KBM-7 (cell line): ENCODE measurements at regions not wholly inside any gene's neighbourhood (a gene's known extent, or its start where the extent isn't known, plus 50 kb on each side); places are given as distances from the start of the nearest gene placed in this dataset.

Experiments used
- DNase-seq: peaks from one replicate; pipeline ENCODE4 v3.0.0-alpha.2; 2015
- in situ Hi-C: fragments of 300-500 bp; cut with MboI; formaldehyde crosslinking; loops from 2 replicates; pipeline ENCODE4 v1.14.3; 2020; ENCODE audit warnings: low sequenced_read_pairs, low pct_unique_long_range_greater_than_20kb, mixed read lengths

DNA sequence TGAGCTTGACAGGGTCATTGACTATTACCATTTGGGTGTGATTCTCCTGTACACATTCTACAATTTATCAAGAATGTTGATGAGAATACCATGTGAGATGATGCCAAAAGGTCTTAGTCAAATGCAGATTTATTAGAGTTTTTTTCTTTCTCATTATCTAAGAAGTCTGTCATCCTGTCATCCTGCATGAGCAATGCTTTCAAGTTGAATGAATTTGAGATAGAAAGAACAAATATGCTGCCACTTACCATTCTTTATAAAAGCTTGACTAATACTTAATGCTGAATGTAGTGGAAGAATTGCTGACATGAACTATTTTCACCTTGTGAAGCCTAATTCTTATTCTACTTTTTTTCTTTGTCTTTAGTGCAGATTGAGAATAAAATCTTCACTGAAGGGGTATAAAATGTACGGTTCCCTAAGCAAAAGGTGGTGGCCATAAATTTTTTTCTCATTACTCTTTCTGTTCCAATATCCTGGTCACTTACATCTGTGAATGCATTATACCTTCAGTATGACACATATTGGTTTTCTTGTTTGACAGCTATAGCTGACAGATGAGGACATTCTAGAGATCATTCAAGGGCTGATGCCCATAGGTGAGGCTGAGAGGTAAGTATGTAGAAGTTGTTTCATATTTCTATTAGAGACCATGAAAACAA is 1434.7 kb downstream of the SLITRK1 start:
- in situ Hi-C loops: no loop called here

DNA sequence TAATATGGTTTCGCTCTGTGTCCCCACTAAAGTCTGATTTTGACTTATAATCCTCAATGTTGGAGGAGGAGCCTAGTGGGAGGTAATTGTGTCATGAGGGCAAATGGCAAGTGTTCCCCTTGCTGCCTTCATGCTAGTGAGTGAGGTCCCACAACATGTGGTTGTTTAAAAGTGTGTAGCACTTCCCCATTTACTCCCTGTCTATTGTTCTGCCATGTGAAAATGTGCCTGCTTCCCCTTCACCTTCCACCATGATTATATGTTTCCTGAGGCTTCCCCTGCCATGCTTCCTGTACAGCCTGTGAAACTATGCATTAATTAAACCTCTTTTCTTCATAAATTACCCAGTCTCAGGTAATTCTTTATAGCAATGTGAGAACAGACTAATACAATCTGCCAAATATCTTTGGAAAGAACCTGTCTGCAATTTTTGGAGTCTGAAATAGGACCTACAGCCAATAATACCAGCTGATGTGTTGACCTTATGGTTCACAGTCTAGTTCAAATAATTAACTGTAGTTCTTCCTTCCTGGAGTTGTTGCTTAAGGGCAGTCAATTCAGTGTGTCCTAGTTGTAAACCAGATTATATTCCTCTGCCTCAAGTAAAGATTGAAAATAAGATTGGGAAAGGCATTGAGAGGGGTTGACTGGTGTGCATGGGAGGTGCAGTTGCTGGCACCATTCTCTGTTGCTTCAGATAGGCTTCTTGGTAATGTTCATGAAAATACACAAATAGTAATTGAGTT is 1442.9 kb downstream of the SLITRK1 start:
- in situ Hi-C loops: no loop called here

More for the DNA sequence above, 1434.7 kb downstream of the SLITRK1 start:
- no peak for DNase-seq

DNA sequence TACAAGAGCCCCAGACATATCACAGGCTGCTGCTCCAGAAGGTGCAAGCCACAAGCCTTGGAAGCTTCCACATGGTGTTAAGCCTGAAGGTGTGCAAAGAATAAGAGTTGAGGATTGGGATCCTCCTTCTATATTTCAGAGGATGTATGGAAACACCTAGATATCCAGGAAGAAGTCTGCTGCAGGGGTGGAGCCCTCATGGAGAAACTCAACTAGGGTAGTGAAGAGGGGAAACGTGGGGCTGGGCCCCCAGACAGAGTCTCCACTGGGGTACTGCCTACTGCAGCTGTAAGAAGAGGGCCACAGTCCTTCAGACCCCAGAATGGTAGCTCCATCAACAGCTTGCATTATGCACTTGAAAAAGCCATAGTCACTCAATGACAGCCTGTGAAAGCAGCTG is 1444.0 kb downstream of the SLITRK1 start:
- no peak for DNase-seq
- in situ Hi-C loops: no loop called here

More for the DNA sequence above, 1442.9 kb downstream of the SLITRK1 start:
- DNase-seq: peak; percentile 59

DNA sequence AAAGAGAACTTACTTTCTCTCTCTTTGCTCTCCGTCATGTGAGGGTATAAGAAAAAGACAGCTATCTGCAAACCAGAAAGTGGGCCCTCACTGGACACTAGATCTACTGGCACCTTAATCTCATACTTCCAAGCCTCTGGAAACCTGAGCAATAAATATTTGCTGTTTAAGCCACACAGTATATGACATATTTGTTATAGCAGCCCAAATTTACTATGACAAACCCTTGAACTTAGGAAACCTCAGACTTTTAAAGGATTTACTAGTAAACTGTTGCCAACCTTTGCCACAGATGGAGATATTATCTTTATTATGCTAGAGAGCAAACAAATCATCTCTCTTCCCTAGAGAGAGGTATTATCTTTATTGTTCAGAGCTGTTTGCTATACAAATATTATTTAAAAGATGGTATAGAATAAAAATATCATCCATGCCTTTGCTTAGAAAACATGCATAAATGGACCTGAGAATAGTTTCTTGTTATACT is 1446.1 kb downstream of the SLITRK1 start:
- DNase-seq: no peak
- in situ Hi-C loops: no loop called here

DNA sequence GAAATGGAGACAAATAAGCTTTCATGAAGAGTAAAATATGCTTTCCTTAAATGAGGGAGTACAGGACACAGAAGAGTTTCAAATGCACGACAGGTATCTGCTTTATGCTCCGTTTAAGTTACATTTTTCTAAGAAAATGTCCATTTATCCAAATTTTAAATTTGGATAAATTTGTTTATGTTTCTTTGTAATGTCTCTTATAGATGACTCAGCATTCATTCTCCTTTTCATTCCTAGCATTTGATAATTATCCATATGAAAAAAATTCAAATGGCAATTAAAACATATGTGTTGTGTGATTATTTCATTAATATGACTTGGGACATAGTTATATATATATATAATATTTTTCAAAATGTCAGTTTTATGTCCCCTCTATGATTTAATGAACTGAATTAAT is 1449.3 kb downstream of the SLITRK1 start:
- in situ Hi-C loops: no loop called here
- no peak for DNase-seq

DNA sequence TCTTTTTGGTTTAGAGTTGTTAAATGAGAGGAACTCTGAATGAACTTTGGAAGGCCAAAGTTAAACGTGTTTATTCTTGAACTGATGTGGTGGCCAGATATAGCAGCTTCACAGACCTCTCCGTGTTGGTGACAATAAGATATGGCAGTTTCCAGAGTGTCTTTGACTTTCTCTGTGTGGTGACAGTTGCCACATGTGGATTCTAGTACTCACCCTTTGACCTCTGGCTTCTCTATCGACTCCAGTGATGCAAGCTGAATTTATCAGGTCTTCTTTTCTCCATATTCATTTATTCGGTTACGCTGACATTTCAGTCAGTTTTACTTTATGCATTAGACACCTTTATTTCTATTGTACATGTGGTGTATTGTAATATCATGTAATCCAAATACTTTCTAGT is 1469.5 kb downstream of the SLITRK1 start:
- peak; percentile 39 for DNase-seq
- in situ Hi-C loops: no loop called here

DNA sequence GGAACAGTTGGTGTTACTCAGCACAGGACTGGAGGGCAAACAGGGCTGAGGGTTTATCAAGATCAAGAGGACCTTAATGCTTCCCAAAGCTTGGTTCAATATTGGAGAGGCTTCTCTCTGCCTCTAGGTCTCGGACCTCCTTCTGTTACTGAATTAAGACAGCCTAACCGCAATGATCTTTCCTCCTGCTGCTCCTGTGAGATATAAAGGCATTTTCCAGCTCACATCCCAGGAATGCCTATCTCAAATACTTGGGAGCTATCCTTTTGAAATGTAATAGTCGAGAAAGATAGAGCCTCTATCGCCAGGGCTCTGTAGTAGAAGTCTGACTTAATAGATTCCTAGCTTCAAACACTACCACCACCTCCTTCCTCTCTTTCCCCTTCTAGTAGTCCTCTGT is 1475.0 kb downstream of the SLITRK1 start:
- DNase-seq: no peak

DNA sequence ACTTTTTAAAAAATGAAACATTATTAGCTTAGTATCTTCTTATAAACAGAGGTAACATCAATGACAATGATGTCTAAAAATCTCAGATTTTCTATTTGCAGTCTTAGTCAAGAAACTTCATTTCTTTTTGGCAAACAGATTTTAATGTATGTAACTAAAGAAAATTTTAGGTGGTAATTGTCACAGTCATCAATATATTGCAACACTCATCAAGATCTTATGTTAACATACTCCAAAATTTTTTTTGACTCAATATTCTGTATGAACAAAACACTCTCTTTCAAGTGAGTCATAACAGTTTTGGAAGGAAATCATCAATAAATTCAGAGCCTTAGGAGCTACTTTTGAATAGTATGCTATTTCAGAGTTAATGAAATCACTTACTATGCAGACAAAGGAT is 1507.6 kb downstream of the SLITRK1 start:
- in situ Hi-C loops: no loop called here
- DNase-seq: no peak

More for the DNA sequence above, 1475.0 kb downstream of the SLITRK1 start:
- in situ Hi-C loops: no loop called here

DNA sequence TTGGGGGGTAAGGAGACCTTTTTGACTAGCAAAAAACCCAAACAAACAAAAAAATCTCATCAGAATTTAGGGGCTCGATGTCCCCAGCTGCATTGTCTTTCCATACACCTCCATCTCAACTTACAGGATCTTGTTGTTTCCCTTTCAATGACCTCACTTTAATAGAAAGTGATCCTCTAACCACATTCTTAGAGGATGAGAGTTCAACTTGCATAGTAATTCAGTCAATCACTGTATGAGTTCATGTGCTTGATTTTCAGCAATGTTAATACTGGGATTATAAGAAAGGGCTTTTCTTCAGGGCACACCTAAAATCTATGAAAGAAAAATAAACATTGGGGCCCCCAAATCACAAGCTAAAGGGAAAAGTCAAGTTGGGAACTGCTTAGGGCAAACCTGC is 1512.0 kb downstream of the SLITRK1 start:
- no peak for DNase-seq
- in situ Hi-C loops: no loop called here

DNA sequence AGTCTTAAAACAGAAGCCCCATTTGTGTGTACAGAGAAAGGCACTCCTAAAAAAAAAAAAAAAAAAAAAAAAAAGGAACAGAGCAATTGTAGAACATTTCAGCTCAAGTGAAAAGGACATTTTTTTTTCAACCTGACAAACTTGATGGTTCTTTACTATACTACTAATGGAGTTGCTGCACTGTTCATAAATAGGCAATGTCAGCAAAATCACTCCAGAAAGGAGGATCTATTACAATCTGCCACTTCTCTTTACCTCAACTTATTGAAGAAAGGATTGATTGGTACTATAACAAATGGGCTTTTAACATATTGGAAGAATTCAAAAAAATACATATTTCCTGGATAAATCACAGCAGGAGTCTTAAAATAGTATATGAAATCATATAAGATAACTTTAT is 1517.7 kb downstream of the SLITRK1 start:
- no peak for DNase-seq
- in situ Hi-C loops: no loop called here

DNA sequence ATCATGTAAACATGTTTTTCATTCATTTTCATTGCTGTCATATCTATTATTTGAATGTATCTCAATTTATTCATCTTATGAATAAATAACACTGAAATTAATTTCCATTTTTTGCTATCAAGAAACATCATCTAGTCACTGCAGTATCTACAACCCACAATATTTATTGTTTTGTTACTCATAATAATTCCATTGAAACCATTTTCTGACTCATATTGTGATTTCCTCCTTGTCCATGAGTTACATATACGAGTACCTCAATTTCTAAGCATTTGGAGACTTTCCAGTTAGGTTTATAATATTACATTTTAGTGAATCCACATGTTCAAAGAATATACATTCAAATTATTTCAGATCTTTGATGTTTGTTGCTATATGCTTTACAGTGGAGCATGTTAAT is 1524.0 kb downstream of the SLITRK1 start:
- DNase-seq: no peak
- in situ Hi-C loops: no loop called here

DNA sequence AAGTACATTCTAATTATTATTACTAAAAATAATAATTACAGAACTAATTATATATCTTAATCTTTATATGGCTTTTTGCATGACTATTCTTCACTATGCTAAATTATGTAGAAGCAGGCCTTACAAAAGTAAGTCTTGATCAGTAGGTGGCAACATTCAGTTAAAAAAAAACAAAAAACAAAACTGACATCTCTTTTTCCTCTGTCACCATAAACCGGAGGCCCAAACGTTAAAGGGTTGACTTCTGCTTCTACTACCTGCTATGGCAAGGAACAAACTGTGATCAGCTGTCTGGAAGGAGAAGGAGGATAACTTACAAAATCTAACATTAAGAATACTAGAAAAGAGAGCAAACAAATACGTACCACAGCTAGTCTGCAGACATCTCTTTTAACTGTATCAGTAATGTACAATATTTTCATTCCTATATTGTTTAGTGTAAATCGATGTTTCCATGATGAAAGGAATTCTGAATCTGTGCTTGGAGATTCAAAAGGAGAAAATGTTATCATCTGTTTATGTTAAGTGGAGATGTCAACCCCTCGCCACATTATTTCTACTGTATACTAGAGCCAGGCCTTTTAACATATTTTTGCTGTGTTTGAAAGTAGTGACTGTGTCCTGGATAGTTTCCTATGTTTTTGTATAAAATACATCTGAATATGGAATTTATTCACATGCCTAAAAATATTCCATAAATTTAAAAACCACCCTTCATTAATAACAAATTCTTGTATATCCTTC is 1525.4 kb downstream of the SLITRK1 start:
- in situ Hi-C loops: no loop called here
- DNase-seq: peak; percentile 41

DNA sequence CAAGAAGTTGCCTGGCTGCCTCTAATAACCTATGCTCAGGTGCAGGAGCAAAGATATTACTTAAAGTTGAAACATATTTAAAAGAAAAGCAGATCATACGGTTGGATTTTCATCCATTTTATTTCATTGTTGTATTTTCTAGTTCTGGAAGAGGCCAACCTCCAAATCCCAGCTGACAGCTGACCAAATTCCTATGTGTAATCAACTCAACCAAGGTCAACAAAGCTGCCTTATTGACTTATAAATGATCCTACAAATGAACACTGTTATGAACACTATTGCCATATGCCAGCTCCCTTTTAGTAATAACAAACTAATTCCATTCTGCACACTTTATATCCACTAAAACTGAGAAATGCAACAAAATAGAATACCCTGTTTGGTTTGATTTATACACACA is 1537.4 kb downstream of the SLITRK1 start:
- DNase-seq: no peak
- in situ Hi-C loops: no loop called here

DNA sequence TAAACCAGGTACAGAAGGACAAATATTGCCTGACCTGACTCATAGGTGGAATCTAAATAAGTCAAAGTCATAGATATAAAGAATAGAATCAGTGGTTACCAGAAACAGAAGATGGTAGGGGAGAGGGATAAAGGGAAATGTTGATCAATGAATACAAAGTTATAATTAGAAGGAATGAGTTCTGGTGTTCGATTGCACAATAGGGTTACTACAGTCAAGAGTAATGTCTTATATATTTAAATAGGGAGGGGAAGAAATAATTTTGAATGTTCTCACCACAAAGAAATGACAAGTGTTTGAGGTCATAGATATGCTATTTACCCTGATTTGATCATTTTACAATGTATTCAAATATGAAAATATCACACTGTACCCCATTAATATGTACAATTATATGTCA is 1541.2 kb downstream of the SLITRK1 start:
- in situ Hi-C loops: no loop called here
- no peak for DNase-seq

DNA sequence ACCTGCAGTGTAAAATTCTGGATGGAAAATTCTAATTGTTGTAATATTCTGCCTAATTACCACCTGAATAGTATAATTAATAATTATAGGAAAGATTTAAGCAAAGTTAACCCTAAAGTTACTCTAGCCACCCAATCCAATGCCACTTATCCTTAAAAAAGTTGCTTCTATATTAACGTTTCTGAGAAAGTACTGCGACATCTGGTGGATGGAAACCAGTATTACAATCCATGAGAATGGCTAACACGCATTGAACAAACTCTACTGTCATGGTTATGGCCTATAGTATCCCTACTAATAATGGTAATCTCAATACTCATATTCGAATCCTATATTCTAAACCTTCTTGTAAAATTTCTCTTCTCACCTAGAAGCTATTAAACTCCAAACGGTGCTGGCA is 1551.8 kb downstream of the SLITRK1 start:
- in situ Hi-C loops: no loop called here
- peak; percentile 38 for DNase-seq

DNA sequence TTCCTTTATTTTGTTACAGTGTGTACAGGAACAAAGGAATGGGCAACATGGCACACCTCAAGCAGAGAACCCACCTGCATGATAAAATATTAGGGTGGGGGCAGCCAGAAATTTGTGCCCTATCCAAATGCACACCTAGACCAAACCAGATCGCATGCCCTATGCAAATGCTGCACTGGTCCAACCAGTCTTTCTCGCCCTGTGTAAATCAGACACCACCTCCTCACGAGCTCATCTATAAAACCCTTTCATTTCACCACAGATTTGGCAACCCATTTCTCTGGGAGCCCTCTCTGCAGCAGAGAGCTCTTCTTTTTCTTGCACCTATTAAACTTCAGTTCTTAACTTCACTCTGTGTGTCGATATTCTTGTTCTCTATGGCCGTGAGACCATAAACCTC is 1559.2 kb downstream of the SLITRK1 start:
- in situ Hi-C loops: no loop called here
- no peak for DNase-seq

DNA sequence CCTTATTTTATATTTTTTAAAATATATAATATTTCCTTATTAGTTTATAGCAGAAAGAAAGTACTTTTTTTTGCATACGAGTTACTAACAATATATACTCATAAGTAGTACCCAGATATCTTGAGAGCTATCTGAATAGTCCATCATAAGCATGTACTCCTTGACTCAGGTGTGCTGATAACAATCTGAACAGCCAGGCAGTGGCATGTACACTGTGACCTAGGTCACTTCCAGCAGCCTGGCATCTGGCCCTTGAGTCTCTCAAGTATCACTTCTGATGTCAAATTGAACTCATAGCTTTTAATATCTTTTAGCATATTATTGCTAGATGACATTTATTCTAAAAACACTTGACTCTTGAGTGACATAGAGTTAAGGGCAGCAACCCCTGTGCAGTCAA is 1576.7 kb downstream of the SLITRK1 start:
- no peak for DNase-seq
- in situ Hi-C loops: no loop called here

DNA sequence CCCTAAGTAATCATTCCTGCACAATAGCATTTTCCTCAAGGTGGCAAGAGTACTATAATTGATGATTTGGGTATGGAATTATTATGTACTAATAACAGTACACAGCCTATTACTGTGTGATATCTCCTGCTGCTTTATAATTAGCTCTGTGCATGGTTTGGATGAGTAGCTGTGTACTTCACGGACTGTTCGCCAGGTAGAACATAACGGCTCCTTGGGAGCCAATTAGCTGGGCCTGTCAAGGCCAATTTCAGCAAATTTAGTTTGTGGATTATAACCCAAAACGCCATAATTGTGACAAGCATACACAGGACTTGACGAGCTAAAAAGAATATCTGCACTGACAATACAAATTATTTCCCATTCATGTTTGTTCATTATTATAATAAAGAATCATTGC is 1584.2 kb downstream of the SLITRK1 start:
- no peak for DNase-seq
- in situ Hi-C loops: no loop called here

DNA sequence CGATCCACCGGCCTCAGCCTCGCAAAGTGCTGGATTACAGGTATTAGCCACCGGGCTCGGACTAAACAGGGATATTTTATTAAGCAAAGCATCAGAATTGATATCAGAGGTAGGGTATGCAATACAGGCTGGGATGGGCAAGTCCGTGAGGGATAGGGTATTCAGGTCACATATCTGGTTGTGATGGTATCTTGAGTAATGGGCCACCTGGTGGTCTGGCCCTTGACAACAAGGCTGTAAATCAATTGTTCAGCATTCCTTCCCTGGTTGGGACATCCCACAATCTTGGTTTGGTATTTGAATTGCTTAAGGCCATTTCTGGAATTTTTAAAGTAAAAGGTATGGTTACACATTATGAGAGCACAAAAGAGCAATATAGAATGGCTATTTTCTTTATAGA is 1588.0 kb downstream of the SLITRK1 start:
- in situ Hi-C loops: no loop called here
- DNase-seq: no peak

DNA sequence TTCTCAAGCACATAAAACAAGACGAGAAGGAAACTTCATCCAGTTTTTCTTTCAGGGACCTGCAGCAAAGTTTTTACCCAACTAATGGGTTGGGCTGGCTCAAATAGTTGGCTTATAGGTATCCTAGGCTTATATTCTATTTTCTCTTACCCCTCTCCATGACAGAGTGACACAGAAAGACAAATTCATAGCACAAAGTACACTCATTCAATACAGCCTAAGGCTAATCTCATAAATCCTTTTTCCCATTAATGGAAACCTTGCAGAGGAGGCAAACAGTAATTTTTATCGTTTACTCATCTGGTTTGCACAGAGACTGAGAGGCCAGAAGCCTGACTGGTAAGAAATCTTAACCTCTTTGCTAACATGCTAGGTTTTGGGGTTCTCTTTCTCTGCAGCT is 1589.9 kb downstream of the SLITRK1 start:
- no peak for DNase-seq
- in situ Hi-C loops: no loop called here
